ENCODE measurements at regions not wholly inside any gene's neighbourhood (a gene's known extent, or its start where the extent isn't known, plus 50 kb on each side); places are given as distances from the start of the nearest gene placed in this dataset.
"Not testable (repeated sequence)": the region's sequence is repeated elsewhere in the genome, so short reads cannot be mapped to it uniquely, and the experiment has no call there.

GRCh38 chr3:182612332-182612731, 181.0 kb upstream of the ATP11B start:
- no peak for DNase-seq

GRCh38 chr3:182617500-182617899, 175.8 kb upstream of the ATP11B start:
- no peak for DNase-seq

GRCh38 chr3:182618085-182618732, 175.1 kb upstream of the ATP11B start:
- DNase-seq = no peak

DNA sequence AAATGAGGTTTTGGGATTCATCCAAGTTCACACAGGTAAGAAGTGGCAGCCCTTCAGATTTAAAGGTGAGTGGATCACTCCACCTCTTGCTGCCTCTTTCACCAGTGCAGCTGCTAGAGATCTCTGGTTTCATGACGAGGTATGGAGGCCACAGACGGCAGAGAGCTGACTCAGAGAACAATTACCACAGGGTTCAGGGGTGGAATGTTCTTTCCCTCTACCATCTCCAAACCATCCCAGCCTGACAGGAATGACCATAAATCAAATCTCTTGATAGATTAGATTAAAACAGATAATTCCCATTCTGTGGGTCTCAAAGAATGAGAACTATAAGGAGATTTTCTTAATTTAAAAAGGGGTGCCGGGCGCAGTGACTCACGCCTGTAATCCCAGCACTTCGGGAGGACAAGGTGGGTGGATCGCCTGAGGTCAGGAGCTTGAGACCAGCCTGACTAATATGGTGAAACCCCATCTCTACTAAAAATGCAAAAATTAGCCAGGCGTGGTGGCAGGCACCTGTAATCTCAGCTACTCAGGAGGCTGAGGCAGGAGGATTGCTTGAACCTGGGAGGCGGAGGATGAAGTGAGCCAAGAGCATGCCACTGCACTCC, 174.2 kb upstream of the ATP11B start:
- DNase-seq = no peak

- DNase-seq = no peak
These were observed 172.4 kb upstream of the ATP11B start for GRCh38 chr3:182620723-182621434.

GRCh38 chr3:182621435-182622240, 171.7 kb upstream of the ATP11B start:
- DNase-seq = no peak

GRCh38 chr3:182622241-182622545, 171.1 kb upstream of the ATP11B start:
- no peak for DNase-seq

GRCh38 chr3:182626484-182627467, 166.5 kb upstream of the ATP11B start:
- no peak for DNase-seq

GRCh38 chr3:182628531-182628930, 164.8 kb upstream of the ATP11B start:
- no peak for DNase-seq

DNA sequence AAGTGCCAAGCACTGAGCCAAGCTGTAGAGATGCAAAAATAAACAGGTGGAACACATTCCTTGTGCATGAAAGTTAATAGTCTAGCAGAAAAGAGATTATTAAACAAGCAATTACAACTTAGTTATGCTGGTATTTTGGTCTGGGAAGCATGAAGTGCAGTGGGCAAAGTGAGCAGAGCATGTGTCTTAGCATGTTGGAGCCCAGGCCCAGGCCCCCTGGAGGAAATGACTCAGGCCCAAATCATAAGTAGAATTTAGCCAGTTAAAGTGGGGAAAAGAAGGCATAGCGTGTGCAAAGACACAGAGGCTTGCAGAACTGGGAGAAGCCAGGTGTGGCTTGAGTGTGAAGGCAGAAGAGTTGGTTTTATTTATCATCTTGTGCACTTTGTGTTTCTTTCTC, 163.8 kb upstream of the ATP11B start:
- DNase-seq = no peak

- DNase-seq = no peak
These were observed 161.9 kb upstream of the ATP11B start for GRCh38 chr3:182631183-182632076.

DNA sequence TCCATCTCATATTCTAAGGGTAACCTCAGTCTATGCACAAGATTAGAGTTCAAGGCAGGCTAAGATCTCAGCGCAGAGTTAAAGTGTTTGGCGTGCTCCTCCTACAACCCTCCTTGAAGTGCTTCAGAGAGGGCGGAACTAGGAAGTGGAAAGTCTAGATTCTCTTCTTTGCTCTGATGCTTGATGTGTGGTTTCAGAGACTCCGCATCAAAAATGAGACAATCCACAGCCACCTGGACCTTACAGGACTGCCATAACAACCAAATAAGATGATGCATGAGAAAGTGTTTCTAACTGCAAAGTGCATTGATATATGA, 161.3 kb upstream of the ATP11B start:
- DNase-seq = no peak

GRCh38 chr3:182633186-182633585, 160.1 kb upstream of the ATP11B start:
- no peak for DNase-seq

DNA sequence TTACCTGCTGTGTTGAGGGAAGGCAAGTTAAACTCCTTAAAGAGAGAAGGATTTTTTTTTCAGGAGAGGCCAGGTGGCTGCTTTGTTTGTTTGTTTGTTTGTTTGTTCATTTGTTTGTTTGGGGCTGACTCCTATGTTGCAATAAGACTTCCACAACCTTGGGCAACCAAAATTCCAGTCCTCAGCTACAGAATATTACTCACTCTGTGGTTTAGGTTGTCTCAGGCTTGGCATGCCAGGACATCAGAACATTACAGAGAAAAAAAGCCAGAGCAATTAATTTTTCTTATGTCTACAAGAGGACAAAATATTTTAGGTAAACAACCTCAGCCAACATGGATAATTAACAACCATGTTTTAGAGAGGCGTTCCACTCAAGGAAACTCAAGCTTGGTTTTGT, 156.7 kb upstream of the ATP11B start:
- no peak for DNase-seq

- DNase-seq = no peak
These were observed 155.8 kb upstream of the ATP11B start for GRCh38 chr3:182637350-182638110.

DNA sequence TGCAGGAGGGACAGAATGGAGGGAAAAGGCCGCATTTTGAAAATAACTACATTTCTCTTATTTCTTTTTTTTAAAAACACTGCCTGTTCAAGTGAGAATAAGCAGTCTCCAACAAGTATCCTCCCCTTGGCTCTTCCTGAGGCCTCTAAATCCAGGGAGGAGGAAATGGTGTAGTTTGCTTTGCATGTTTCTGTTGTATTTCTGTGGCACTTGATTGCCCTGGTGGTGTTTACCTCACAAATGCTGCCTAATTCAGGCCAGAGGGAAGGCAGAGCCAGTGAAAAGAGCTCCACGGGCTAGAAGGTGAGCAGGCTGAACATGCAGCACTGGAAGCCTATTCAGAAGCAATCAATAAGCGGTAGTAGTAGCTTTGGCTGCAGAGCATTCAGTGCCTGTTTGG, 149.3 kb upstream of the ATP11B start:
- DNase-seq = no peak

GRCh38 chr3:182644790-182645433, 148.4 kb upstream of the ATP11B start:
- no peak for DNase-seq

GRCh38 chr3:182650568-182651128, 142.7 kb upstream of the ATP11B start:
- no peak for DNase-seq

GRCh38 chr3:182651461-182651860, 141.8 kb upstream of the ATP11B start:
- DNase-seq = no peak

- not testable (repeated sequence) for DNase-seq
These were observed 140.2 kb upstream of the ATP11B start for GRCh38 chr3:182653065-182653464.

All from activated gamma-delta T cell treated with Interleukin-2 at 50 U/mL for 16 hours (primary cell).